Mammary epithelial cell (primary cell): ENCODE measurements at regions not wholly inside any gene's neighbourhood (a gene's known extent, or its start where the extent isn't known, plus 50 kb on each side); places are given as distances from the start of the nearest gene placed in this dataset.
"Not testable (repeated sequence)": the region's sequence is repeated elsewhere in the genome, so short reads cannot be mapped to it uniquely, and the experiment has no call there.

Experiments used
- CTCF ChIP-seq, 2 donors: IDR thresholded peaks in 1 of 2; conservative IDR thresholded peaks in 1 of 2; 2 replicates each; pipeline ENCODE4 v1.5.1; 2011 to 2012; ENCODE audit warnings: inconsistent platforms in 2 of 2, low read length in 2 of 2, mild to moderate bottlenecking in 2 of 2, control low read depth in 1 of 2, low read depth in 1 of 2; ENCODE audit not compliant: insufficient read depth in 1 of 2; ENCODE audit errors: extremely low read depth in 1 of 2
- EZH2 ChIP-seq: IDR thresholded peaks from 2 replicates; pipeline ENCODE4 v1.6.1; 2012; ENCODE audit warnings: low read length, inconsistent platforms, borderline replicate concordance

GRCh38 chr12:9424175-9424740 is 183.5 kb downstream of the KLRB1 start:
- TF ChIP-seq CTCF (conservative IDR thresholded peaks at IDR 0.05 in 1 of 2, IDR thresholded peaks at IDR 0.05 in 1 of 2; ENCODE audit: extremely low read depth in 1 of 2, insufficient read depth in 1 of 2, low read depth in 1 of 2, low read length in 2 of 2); EZH2: not testable (repeated sequence)
